ENCODE measurements at regions not wholly inside any gene's neighbourhood (a gene's known extent, or its start where the extent isn't known, plus 50 kb on each side); places are given as distances from the start of the nearest gene placed in this dataset.
A peak's percentile ranks its signal among the peaks of the same experiment; 100 is the strongest.

DNA sequence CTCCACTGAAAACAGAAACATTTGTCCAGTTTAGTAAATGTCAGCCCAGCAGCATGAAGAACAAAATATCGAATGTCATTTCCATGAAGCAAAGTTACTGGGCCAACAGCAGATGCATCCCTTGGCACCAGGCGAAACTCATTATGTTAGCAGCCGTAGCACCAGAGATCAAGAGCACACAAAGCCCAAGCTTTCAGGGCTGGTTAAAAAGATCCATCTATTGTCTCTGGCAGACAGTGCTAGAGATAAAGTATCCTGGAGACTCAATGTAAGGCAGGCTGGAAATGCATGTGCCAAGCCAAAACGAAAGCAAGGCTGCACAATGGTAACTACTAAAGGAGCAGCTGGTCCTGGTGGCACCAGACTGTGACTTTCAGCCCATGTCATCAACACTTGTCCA lies 120.3 kb upstream of the PLEKHG7 start:
- no peak for DNase-seq (ENCODE audit: low spot score)

DNA sequence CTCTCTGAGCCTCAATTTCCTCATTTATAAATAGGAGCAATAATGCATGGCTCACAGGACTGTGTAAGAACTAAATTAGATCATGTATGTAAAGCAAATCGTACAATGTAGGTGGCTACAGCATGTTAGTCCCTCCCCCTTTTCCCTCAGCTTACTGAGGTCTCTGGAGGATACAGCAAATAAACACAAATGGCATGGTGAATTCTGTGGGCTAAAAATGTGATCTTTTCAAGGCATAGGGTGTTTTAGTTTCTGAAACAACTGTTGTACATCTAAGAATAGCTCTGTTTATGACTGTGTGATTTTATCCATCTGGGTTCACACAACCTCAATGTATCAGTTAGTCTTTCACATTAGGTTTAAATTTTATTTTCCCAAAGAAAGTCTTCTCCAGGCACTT lies 121.2 kb upstream of the PLEKHG7 start:
- DNase-seq (ENCODE audit: low spot score), result no peak

DNA sequence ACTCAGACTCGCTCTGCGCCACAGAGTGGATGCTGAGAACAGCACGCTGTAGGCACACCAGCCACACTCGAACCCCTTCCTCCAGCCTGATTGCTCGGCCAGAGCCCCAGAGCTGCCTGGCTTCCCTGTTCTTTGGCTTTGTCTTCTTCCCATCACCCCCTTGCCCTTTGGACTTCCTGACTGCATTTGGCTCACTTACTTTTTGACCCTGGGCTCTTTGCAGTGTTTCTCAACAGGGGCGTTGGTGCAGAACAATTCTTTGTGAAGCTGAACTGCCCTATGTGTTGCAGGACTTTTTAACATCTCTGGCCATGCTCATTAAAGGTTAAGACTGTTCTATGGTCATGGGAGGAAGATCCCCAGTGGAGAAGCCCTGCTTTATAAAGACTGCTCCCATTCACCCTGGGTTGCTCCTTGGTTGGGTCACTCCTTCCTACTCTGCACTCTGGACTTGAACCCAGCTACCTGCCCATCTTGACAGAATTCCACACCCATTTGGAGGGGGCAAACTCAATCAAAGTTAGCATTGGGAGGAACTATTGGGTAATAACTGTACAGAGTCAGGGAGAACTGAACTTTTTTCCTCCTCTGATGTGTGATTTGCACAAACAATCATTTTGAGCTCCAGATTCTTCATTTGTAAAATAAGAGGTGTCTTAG lies 127.7 kb upstream of the PLEKHG7 start:
- no peak for DNase-seq (ENCODE audit: low spot score)

DNA sequence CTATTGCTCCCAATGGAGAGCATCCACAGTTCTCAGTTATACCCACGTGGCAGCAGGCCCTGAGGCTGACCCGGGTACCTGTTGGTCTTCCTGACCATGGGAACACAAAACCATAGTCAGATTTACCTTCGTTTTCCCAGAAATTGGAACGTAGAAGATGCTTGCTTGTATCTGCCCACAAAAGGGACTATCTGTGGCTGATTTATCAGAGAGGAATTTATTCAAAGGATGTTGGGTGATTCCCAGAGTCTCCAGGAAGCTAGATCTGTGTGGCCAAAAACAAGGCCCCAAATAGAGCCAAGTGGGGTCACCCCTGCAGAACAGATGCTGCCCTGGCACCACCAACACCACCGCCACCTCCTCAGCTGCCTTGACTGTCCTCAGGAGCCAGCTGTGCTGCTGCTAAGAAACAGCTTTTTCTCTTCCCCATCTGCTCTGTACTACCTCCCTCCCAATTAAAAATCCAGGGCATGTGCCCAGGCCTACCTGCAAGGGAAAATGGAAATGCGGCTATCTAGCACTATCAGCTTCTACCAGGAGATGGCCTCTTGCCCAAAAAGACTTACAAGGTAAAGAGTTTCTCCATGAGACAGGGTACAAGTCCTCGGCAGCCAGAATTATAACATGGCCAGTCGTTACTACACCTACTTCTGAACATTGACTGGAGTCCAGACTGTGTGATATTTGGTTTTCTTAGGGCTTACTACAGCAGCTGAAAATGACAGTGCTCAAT lies 128.6 kb upstream of the PLEKHG7 start:
- DNase-seq (ENCODE audit: low spot score), result no peak

DNA sequence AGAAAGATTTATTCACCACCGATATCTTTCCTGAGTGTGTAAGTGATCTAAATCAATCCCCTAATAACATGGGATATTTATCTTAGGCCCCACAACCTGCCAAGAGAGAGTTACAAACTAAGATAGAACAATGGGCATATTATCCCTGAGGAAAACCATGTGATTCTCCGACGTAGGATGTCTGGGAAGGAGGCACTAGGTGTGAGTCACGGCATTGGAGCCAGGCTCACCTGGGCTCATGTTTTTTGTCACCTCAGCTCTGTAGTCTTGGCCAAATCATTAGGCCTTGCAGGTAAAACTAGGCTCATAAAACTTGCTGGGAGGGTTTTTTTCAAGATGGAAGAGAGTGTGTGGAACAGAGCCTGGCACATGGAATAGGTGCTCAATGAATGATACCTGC lies 129.7 kb upstream of the PLEKHG7 start:
- DNase-seq (ENCODE audit: low spot score), result no peak

DNA sequence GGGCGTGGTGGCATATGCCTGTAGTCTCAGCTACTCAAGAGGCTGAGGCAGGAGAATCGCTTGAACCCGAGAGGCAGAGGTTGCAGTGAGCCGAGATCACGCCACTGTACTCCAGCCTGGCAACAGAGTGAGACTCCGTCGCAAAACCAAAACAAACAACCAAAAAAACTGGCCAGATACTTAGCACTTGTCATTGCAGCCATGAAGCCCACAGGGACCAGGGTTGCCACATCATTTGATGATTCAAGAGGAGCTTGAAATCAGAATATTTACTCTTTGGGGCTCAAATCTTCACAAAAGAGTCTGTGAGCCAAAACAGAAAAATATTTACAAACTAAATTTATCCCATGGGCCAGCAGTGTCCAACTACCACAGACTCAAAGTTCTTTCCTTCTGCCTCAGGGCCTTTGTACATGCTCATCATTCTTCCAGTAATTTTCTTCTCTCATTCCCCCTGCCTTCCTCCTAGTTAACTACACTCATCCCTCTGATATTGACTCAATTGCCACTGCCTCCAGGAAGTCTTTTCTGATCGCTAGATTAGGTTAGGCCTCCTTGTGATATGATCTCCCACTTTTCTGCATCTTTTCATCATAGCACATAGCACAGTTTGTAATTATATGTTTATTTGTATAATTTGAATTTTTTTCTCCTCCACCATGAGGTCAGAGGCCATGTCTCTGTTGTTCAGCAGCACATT lies 130.8 kb upstream of the PLEKHG7 start:
- no peak for DNase-seq (ENCODE audit: low spot score)

DNA sequence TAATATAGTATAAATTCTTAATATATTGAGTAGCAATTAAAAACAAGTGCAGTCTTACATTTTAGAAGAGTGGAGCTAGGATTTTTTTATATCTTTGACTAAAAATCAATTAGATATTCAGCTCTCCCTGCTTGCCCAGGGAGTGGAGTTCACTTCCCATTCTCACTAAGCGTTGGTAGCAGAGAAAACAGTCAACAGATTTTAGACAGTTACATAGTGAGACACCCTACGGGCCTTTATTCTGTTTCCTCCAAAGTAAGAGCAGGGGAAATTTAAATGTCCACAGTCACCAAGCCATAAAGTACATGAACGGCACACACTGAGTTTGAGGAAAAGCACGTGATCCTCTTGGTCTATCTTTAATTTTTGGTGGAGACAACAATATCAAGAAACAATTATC lies 131.6 kb upstream of the PLEKHG7 start:
- no peak for DNase-seq (ENCODE audit: low spot score)

DNA sequence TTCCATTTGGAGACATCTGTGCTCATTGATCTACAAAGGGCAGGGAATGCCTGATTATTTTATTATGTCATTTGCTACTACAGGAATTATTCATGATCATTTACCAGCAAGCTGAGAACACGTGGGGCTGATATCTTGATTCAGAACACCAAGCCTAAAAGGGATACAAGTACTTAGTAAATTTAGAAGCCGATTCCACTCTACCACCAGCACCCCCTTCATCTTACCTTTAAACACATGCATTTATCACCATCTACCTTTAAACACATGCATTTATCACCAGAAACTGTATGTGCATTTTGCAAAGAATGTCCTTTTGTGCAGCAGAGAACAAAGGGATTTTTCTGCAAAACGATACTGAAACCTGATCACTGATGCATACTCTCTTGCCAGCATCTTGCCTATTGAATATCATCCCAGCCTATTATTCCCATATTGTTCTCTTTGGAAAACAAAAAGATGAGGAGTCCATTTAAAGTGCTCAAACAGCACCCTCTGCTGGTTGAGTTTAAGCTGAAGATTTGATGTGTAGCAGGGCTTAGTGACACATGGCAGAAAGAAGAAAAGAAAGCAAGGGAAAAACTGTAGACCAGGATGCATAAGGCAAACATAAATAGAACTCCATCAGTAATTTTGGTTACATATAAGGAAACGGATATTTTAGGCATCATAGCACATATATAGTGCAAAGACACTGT lies 132.6 kb upstream of the PLEKHG7 start:
- peak; percentile 71 for DNase-seq (ENCODE audit: low spot score)

DNA sequence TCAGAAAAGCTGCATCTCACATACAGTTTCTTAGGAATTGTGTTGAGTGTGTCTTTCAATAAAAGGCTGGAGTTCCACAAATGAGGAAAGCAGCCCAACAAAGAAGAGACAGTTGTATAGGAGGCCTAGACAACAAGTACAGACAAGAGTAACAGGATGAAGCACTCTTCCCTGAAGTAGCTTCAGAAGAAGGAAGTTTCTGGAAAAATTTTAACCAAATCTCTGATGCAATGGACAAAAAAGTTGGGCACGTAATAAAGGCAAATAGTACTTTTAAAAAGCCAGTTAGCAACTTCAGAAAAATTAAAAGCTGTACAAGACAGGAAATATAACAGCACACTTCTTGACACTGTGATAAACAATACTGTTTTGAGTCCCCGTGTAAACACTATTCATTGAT lies 134.1 kb upstream of the PLEKHG7 start:
- DNase-seq (ENCODE audit: low spot score), result no peak

DNA sequence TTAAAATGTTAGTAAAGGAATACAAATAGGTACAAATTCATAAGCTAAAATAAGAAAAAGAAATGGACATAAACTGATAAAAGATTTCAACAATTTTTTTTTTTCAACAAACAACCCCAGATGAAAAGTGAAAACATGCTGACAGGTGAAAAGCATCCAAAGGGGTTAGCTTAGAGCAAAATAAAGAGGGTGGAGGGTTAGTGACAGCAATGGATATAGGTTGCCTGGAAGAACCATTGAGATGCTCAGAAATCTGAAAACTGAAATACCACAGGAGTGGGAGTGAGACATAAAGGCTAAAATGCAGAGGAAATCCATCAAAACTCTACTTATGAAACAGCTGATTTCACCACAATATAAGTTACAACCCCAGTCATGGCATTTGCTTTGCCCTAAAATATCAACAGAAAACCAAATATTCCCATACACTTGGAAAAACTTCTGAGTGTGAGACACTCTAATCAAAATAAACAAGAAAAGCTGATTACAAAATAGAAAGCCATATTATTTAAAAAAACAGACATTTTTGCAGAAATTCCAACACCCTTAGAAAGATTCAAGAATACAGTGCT lies 136.3 kb upstream of the PLEKHG7 start:
- no peak for DNase-seq (ENCODE audit: low spot score)

DNA sequence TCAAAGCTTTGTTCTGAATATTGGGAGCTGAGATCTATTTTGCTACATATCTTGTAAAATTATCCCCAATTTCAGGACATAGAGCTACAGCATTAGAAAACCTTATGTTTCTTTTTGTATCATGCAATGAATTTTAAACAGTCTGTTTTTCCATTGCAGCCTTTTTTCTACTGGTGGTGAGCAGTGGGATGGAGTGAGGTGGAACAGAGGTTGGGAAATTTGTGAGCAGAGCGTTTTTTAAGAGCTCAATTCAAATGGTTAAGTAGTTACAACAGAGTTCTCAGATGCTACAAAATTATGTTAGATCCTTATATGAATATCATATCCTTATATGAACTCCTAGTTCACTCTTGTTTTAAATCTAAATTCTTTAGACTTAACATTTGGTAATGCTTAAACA lies 139.0 kb upstream of the PLEKHG7 start:
- no peak for DNase-seq (ENCODE audit: low spot score)

DNA sequence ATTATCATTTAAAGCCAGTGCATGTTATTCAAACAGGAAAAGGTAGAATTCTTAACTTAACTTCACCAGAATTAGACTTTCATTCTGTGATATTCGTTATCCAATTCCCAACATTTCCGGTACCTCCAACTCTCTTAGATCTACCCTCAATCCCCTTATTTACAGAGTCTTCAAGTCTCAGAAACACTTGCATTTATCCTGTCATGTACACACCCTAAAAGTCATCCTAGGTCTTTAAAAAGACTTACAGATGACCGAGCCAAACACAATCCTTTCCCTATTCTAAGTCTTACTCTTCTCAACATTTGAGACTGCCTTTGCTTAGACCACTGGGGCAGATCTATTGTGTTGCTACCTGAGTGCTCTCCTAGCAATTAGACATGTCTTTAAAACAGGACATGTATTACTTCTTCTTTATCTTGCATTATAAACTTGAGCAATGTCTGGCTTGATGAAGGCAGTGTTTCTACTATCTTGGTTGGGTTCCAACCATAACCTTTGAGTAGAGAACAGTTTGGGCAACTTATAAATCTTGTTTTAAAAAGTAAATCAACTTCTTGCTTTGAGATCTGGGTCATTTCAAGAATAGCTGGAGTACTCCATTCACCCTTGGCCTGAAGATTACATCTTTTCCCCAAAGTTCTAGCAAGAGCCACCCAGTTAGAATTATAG lies 140.6 kb upstream of the PLEKHG7 start:
- DNase-seq (ENCODE audit: low spot score), result no peak

DNA sequence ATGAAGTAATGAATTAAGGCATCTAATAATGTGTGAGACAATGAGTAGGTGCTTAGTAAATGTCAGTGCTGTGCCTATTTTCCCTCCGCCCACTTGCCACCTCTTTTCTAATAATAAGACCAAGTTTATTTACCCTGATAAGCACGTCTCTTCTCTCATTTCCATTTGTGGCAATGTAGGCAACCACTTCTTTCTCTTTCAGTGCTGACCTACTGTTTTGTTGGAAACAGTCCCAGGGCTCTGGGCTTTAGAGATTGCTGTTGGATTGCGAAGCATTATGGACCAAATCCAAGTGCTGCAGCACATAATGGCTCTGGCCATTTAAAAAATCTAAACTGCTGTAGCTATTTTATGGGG lies 141.3 kb upstream of the PLEKHG7 start:
- peak; percentile 67 for DNase-seq (ENCODE audit: low spot score)

DNA sequence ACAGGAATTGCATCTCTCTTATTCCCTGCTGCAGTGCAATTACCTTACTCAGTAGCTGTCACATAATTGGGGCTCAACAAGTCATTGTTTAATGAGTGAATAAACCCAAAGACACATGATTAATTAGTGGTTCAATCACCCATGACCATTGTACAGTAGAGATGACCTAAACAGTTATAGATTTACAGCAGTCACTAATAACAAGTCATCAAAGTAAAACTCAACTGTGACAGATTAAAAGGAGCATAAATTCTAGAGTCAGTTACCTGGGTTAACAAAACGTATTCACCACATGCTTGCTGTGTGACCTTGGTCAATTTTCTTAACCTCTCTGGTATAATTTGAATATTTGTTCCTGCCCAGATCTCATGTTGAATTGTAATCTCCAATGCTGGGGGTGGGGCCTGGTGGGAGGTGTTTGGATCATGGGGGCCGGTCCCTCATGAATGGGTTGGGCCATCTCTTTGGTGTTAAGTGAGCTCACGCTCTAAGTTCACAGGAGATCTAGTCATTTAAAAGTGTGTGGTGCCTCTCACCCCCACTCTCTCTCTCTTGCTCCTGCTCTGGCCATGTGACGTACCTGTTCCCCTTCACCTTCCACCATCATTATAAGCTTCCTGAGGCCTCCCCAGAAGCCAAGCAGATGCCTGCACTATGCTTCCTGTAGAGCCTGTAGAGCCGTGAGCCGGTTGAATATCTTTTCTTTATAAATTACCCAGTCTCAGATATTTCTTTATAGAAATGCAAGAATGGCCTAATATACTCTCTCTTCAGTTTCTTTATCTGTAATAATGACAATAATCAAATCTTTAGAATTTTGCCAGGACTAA lies 141.9 kb upstream of the PLEKHG7 start:
- DNase-seq (ENCODE audit: low spot score), result no peak

DNA sequence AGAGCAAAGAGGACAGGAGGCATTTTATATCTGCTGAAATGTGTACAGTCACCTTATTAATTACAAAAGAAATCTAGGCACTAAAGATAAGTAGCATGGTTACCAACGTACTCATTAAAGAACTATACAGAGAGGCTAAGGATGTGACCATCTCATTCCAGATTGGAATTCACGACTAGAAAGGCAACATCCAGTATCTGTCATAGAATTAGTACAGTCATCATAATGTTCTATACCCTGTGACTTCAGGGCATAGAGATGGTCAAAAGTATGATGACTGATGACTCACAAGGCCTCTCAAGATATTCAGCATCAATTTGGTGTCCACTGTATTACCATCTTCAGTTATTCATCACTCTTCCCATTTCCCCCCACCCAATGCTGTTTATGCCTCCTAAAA lies 144.0 kb upstream of the PLEKHG7 start:
- DNase-seq (ENCODE audit: low spot score), result no peak

DNA sequence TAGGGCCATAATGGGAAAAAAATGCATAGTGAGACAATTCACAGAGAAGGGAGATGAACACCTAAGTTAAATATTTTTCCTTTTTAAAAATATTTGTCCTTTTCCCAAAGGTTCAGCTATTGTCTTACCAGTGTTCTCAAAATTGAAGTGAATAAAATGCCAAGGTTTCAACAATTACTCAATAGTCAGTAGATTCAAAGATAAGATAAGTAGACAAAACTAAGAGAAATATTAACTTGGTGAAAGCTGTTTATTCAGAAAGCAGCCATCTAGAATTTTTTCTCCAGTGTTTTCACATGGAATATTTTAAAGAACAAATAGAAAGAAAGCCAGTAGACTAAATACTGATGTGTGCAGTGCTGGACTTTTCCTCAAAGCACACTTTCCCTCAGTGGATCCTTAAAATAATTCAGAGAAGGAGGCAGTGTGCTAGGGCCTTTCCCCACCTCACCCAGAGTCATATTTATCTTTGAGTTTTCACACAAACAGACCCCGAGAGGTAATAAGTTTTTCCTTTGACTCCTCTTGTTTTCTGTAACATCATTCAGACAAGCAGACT lies 144.5 kb upstream of the PLEKHG7 start:
- no peak for DNase-seq (ENCODE audit: low spot score)

DNA sequence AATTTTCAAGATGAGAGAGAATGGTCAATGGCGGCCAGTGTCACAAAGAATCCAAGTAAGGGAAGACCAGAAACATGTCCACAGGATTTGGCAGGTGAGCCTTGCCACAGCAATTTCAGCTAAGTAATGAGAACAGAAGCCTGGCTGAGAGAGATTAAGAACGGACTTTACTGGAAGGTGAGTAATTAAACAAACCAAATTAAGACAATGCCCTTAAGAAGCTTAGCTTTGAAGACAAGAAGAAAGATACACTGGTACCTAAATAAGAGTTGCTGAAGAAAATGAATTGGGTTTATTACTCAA lies 145.4 kb upstream of the PLEKHG7 start:
- DNase-seq (ENCODE audit: low spot score), result no peak

DNA sequence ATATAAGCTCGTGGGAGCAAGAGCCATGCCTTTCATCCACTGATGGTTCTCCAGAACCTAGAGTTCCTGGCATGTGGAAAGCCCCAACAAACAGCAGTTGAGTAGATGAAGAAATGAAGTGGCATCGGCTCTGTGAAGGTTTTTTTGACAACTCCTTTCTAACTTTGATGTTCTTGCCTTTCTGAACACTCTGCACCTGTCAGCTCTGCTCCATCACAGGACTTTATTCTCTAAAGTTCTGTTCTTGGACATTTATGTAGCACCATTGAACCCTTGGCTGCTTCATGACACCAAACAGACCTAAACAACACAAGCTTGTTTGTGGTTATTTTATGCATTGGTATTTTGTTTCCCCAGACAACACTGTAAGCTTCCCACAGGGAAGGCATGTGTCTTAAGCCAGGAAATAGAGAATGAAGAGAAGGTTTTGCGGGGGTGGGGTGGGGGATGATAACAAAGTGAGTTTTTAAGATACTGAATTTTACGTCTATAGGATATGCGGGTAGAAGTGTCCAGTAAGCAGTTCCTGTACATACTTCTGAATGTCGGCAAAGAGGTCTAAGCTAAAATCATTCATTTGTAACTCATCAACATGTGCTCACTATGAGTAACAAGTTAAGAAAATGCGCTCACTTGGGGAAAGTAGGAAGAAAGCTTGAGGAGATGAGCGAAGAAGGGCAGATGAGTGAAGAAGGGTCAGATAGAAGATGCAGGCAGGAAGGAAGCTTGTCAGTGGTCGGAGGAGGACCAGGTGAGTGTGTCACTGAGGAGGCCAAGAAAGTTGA lies 146.0 kb upstream of the PLEKHG7 start:
- DNase-seq (ENCODE audit: low spot score), result no peak

DNA sequence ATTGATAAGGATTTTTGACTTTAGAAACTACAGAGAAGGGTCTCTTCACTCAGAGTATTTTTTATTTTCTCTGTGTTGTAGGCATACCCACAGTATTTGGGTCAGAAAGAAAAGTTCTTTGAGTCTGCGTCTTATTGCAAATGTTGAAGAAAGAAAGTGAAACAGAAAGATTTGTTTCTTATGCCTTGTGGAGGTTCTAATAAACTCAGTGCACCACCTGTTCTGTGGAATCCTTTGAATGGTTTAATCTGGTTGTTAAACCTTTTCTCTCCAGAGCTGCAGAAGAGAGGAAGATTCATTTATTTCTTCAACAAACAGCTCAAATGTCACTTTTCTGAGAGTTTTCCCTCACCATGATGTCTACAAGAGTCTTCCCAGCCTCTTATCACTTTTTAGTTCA lies 146.6 kb upstream of the PLEKHG7 start:
- no peak for DNase-seq (ENCODE audit: low spot score)
